Uterus (tissue), 2 donors: ENCODE measurements at regions not wholly inside any gene's neighbourhood (a gene's known extent, or its start where the extent isn't known, plus 50 kb on each side); places are given as distances from the start of the nearest gene placed in this dataset.

Experiments
- POLR2A ChIP-seq, 2 donors: fragments of 450-650 bp; IDR thresholded peaks; one replicate each; pipeline ENCODE4 v1.6.1; 2016; ENCODE audit warnings: antibody characterized with exemption in 2 of 2, mild to moderate bottlenecking in 1 of 2, moderate library complexity in 1 of 2
- TF ChIP-seq, protein P1 (sequence below), 4 experiments: fragments of 200-600 bp in 2 of 4; fragments of 450-650 bp in 2 of 4; sonication (generic) in 2 of 4; IDR thresholded peaks; one replicate each; pipeline ENCODE4 v1.5.1; 2016 to 2019; ENCODE audit warnings: antibody characterized with exemption in 4 of 4, mild to moderate bottlenecking in 2 of 4, moderate library complexity in 1 of 4

DNA sequence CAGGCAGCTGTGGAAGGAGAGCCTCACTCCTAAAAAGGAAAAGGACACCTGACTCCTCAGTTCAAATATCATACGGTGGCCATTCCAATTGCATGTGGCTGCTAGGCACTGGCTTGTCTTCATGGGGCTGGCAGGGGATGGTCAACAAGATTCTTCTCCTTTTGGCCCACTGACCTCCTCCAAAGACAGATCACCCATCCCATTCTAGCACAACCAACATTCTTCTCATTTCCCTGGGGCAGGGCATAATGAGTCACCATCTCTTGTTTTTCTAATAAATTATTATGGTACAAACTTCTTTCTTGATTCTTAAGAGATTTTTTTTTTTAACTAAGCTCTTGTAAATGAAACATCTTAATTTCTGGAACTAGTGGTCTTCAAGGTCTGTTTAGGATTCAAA, 136.7 kb upstream of the NBEA start:
- TF ChIP-seq, protein P1, sequence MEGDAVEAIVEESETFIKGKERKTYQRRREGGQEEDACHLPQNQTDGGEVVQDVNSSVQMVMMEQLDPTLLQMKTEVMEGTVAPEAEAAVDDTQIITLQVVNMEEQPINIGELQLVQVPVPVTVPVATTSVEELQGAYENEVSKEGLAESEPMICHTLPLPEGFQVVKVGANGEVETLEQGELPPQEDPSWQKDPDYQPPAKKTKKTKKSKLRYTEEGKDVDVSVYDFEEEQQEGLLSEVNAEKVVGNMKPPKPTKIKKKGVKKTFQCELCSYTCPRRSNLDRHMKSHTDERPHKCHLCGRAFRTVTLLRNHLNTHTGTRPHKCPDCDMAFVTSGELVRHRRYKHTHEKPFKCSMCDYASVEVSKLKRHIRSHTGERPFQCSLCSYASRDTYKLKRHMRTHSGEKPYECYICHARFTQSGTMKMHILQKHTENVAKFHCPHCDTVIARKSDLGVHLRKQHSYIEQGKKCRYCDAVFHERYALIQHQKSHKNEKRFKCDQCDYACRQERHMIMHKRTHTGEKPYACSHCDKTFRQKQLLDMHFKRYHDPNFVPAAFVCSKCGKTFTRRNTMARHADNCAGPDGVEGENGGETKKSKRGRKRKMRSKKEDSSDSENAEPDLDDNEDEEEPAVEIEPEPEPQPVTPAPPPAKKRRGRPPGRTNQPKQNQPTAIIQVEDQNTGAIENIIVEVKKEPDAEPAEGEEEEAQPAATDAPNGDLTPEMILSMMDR (IDR thresholded peaks at IDR 0.05) = no peak
- no peak for TF ChIP-seq POLR2A (IDR thresholded peaks at IDR 0.05)
